ENCODE measurements at regions not wholly inside any gene's neighbourhood (a gene's known extent, or its start where the extent isn't known, plus 50 kb on each side); places are given as distances from the start of the nearest gene placed in this dataset.

- no peak for TF ChIP-seq EZH2 (IDR thresholded peaks at IDR 0.05; ENCODE audit: low read length, missing control alignments)
- no peak for TF ChIP-seq CTCF (conservative IDR thresholded peaks at IDR 0.05 in 1 of 2, IDR thresholded peaks at IDR 0.05 in 1 of 2; ENCODE audit: low read depth in 1 of 2, low read length in 2 of 2)
Observed at GRCh38 chr2:226030369-226030768, 630.9 kb downstream of the NYAP2 start.
